SK-N-SH (cell line): ENCODE measurements at regions not wholly inside any gene's neighbourhood (a gene's known extent, or its start where the extent isn't known, plus 50 kb on each side); places are given as distances from the start of the nearest gene placed in this dataset.

Experiments
- CTCF ChIA-PET: fragments of 300-600, 350-600 bp; formaldehyde crosslinking; extraction: SDS; loops from one replicate; lab custom pipeline; 2021; lab: Yijun Ruan, JAX
- POLR2A ChIA-PET: fragments of 350-600 bp; sonication (Branson Sonifier 250); formaldehyde crosslinking; extraction: SDS; loops from one replicate; lab custom pipeline; 2020; ENCODE audit warnings: antibody characterized with exemption, inconsistent platforms; lab: Yijun Ruan, JAX
- DNase-seq: peaks from one replicate; pipeline ENCODE4 v3.0.0; 2012
- H2AFZ ChIP-seq: fragments of 200-600 bp; sonication (generic); 2 replicates; pipeline ENCODE4 v1.8.1; 2016; ENCODE audit warnings: antibody characterized with exemption, mild to moderate bottlenecking, low read depth
- H3F3A ChIP-seq: fragments of 200-600 bp; sonication (generic); replicated peaks from 2 replicates; pipeline ENCODE3; 2016; ENCODE audit warnings: antibody characterized with exemption, mild to moderate bottlenecking; ENCODE audit not compliant: insufficient read depth
- H3K27ac ChIP-seq, 2 experiments: fragments of 200-500 bp in 1 of 2; fragments of 200-600 bp in 1 of 2; sonication (Bioruptor generic) in 1 of 2; sonication (generic), shearing (Covaris generic) in 1 of 2; 2 replicates each; pipeline versions ENCODE4 v1.5.1 to v1.6.1; 2014 to 2016; ENCODE audit warnings: low read depth in 2 of 2, inconsistent platforms in 1 of 2, low read length in 1 of 2, mild to moderate bottlenecking in 1 of 2, mixed read lengths in 1 of 2
- H3K27me3 ChIP-seq: fragments of 200-600 bp; sonication (generic), shearing (Covaris generic); 2 replicates; pipeline ENCODE4 v1.6.1; 2016; ENCODE audit warnings: mixed run types; ENCODE audit not compliant: insufficient read depth
- H3K36me3 ChIP-seq, 2 experiments: fragments of 200-500 bp in 1 of 2; fragments of 200-600 bp in 1 of 2; sonication (Bioruptor generic) in 1 of 2; sonication (generic) in 1 of 2; replicated peaks in 1 of 2; 2 replicates each; pipeline versions ENCODE3 to v1.5.1; 2014 to 2016; ENCODE audit warnings: low read length in 1 of 2, mild to moderate bottlenecking in 1 of 2; ENCODE audit not compliant: insufficient read depth in 2 of 2, control insufficient read depth in 1 of 2
- H3K4me1 ChIP-seq, 2 experiments: fragments of 200-500 bp in 1 of 2; fragments of 200-600 bp in 1 of 2; sonication (Bioruptor generic) in 1 of 2; sonication (generic), shearing (Covaris generic) in 1 of 2; 2 replicates each; pipeline versions ENCODE4 v1.5.1 to v1.6.1; 2014 to 2016; ENCODE audit warnings: low read depth in 1 of 2, low read length in 1 of 2, mixed run types in 1 of 2; ENCODE audit not compliant: insufficient read depth in 2 of 2, control insufficient read depth in 1 of 2
- H3K4me2 ChIP-seq: fragments of 200-600 bp; sonication (generic), shearing (Covaris generic); 2 replicates; pipeline ENCODE4 v1.6.1; 2017; ENCODE audit warnings: mixed run types
- H3K4me3 ChIP-seq, 2 experiments: fragments of 200-500 bp in 1 of 2; fragments of 200-600 bp in 1 of 2; sonication (Bioruptor generic) in 1 of 2; sonication (generic), shearing (Covaris generic) in 1 of 2; 2 replicates each; pipeline versions ENCODE4 v1.5.1 to v1.8.1; 2014 to 2016; ENCODE audit warnings: low read depth in 2 of 2, inconsistent platforms in 1 of 2, low read length in 1 of 2, mild to moderate bottlenecking in 1 of 2, mixed read lengths in 1 of 2, moderate library complexity in 1 of 2
- H3K79me2 ChIP-seq: fragments of 200-600 bp; sonication (generic); 2 replicates; pipeline ENCODE4 v1.8.1; 2017; ENCODE audit warnings: mild to moderate bottlenecking; ENCODE audit not compliant: insufficient read depth
- H3K9ac ChIP-seq: fragments of 200-600 bp; sonication (generic); 2 replicates; pipeline ENCODE4 v1.6.1; 2017; ENCODE audit warnings: mixed run types
- H3K9me2 ChIP-seq: fragments of 200-600 bp; sonication (generic); 2 replicates; pipeline ENCODE4 v1.6.1; 2017; ENCODE audit warnings: mixed run types
- H3K9me3 ChIP-seq: fragments of 200-600 bp; sonication (generic); 2 replicates; pipeline ENCODE4 v1.6.1; 2017; ENCODE audit warnings: mixed run types, mild to moderate bottlenecking, moderate library complexity
- H4K20me1 ChIP-seq: fragments of 200-600 bp; sonication (generic); 2 replicates; pipeline ENCODE4 v1.6.1; 2017; ENCODE audit warnings: mild to moderate bottlenecking, mixed run types; ENCODE audit not compliant: insufficient read depth
- ELF1 ChIP-seq: IDR thresholded peaks from 2 replicates; pipeline ENCODE4 v1.4.0; 2012
- EZH2phosphoT487 ChIP-seq: fragments of 200-600 bp; sonication (generic); IDR thresholded peaks from 2 replicates; pipeline ENCODE4 v1.6.1; 2017; ENCODE audit warnings: low read depth, mixed run types, mild to moderate bottlenecking, antibody characterized with exemption, moderate library complexity, borderline replicate concordance
- FOXJ3 ChIP-seq: sonication (generic); formaldehyde crosslinking; IDR thresholded peaks from 2 replicates; pipeline ENCODE4 v1.5.1; 2020; ENCODE audit warnings: mild to moderate bottlenecking, missing genetic modification reagents
- FOXM1 ChIP-seq: IDR thresholded peaks from 2 replicates; pipeline ENCODE4 v1.4.0; 2012; ENCODE audit warnings: low read depth, mild to moderate bottlenecking
- JUND ChIP-seq: IDR thresholded peaks from 2 replicates; pipeline ENCODE4 v1.4.0; 2012
- MEF2A ChIP-seq: IDR thresholded peaks from 2 replicates; pipeline ENCODE4 v1.4.0; 2012; ENCODE audit warnings: low read depth, borderline replicate concordance
- POLR2AphosphoS5 ChIP-seq: IDR thresholded peaks from 2 replicates; pipeline ENCODE4 v1.6.1; 2012; ENCODE audit warnings: low read depth, low read length
- RFX5 ChIP-seq: IDR thresholded peaks from 2 replicates; pipeline ENCODE4 v1.6.1; 2012; ENCODE audit warnings: mild to moderate bottlenecking, improper control_type of control experiment, low read length
- RXRA ChIP-seq: IDR thresholded peaks from 2 replicates; pipeline ENCODE4 v1.4.0; 2012; ENCODE audit warnings: low read depth, mild to moderate bottlenecking, borderline replicate concordance
- SIN3A ChIP-seq: IDR thresholded peaks from 2 replicates; pipeline ENCODE4 v1.6.1; 2012; ENCODE audit warnings: low read depth, mild to moderate bottlenecking, low read length, moderate library complexity, borderline replicate concordance
- YY1 ChIP-seq: IDR thresholded peaks from 2 replicates; pipeline ENCODE4 v1.4.0; 2012; ENCODE audit warnings: low read depth, mild to moderate bottlenecking
- WGBS: methylation state at CpG from one replicate; pipeline ENCODE4 v1.1.6; 2017; ENCODE audit warnings: low lambda C conversion rate; 5-methylcytosine and 5-hydroxymethylcytosine counted together
- TF ChIP-seq, protein P1 (sequence below): fragments of 200-600 bp; sonication (generic); IDR thresholded peaks from 2 replicates; pipeline ENCODE4 v1.6.1; 2017; ENCODE audit warnings: antibody characterized with exemption, mild to moderate bottlenecking, moderate library complexity
- TF ChIP-seq, protein P2 (sequence below): IDR thresholded peaks from 2 replicates; pipeline ENCODE4 v1.4.0; 2012; ENCODE audit warnings: low read depth, borderline replicate concordance
- TF ChIP-seq, protein P3 (sequence below): IDR thresholded peaks from 2 replicates; pipeline ENCODE4 v1.4.0; 2012; ENCODE audit warnings: low read depth, borderline replicate concordance

DNA sequence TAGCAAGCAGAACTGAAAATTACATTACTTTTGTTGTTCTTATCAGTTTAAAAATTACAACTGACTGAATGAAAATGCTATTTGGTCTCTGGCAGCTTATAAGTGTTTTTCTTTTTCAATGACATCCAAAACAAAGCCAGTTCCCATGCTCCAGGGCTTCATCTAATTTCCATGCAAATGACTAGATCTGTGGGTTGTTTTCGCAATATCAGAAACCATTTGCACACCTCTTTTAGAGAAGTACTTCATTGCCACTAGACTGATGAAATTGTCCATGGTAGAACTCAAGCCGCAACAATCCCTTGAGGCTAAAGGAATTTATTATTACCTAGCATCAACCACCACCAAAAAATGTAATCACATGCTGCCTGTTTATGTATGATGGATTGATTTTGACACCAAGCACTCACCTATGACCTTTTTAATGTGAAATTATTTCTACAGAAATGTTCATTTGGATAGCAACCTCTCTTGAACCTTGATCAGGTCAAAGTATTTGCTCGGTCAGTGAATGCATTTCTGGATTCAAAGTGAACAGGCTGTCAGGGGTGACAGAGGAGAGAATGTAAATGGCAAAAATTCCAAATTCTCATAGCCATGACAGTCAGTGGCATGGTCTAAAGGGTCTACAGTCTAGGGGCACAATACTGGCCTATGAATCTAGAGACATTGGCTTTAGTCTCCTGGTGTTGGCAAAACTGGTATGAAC lies 769.3 kb downstream of the SORCS1 start:
- Histone ChIP-seq H3K79me2 (no peaks in the 10 kb centered on the region), H3K9me2 (no peaks in the 10 kb centered on the region), H3K4me1 (peaks cover 0 to 3% of the 10 kb centered on the region in 2 experiments; a peak in 2 of 4 replicates), H4K20me1 (no peaks in the 10 kb centered on the region), H3K27me3 (no peaks in the 10 kb centered on the region), H3K36me3 (no peaks in the 10 kb centered on the region), H2AFZ (no peak overlapping the region), H3K9ac (no peak overlapping the region), H3F3A (no peaks in the 10 kb centered on the region), H3K9me3 (no peaks in the 10 kb centered on the region), H3K4me2 (no peak overlapping the region), H3K27ac (no peak overlapping the region), H3K4me3 (no peak overlapping the region)
- TF ChIP-seq SIN3A (no peak), FOXJ3 (CRISPR knock-in tag) (no peak), JUND (no peak), FOXM1 (no peak), POLR2AphosphoS5 (no peak), MEF2A (no peak)
- TF ChIP-seq, protein P1, sequence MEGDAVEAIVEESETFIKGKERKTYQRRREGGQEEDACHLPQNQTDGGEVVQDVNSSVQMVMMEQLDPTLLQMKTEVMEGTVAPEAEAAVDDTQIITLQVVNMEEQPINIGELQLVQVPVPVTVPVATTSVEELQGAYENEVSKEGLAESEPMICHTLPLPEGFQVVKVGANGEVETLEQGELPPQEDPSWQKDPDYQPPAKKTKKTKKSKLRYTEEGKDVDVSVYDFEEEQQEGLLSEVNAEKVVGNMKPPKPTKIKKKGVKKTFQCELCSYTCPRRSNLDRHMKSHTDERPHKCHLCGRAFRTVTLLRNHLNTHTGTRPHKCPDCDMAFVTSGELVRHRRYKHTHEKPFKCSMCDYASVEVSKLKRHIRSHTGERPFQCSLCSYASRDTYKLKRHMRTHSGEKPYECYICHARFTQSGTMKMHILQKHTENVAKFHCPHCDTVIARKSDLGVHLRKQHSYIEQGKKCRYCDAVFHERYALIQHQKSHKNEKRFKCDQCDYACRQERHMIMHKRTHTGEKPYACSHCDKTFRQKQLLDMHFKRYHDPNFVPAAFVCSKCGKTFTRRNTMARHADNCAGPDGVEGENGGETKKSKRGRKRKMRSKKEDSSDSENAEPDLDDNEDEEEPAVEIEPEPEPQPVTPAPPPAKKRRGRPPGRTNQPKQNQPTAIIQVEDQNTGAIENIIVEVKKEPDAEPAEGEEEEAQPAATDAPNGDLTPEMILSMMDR, result no peak
- TF ChIP-seq, protein P2, sequence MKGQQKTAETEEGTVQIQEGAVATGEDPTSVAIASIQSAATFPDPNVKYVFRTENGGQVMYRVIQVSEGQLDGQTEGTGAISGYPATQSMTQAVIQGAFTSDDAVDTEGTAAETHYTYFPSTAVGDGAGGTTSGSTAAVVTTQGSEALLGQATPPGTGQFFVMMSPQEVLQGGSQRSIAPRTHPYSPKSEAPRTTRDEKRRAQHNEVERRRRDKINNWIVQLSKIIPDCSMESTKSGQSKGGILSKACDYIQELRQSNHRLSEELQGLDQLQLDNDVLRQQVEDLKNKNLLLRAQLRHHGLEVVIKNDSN, result no peak
- WGBS, result 32% methylated on average over 3 of the region's 3 CpGs
- ChIA-PET POLR2A (no interaction called here), CTCF (interaction anchor here (0.5 kb wide), 1 partner anchor 221 kb away, joined by 3 read pairs; no protein-coding TSS in a partner anchor)
- no peak for DNase-seq

DNA sequence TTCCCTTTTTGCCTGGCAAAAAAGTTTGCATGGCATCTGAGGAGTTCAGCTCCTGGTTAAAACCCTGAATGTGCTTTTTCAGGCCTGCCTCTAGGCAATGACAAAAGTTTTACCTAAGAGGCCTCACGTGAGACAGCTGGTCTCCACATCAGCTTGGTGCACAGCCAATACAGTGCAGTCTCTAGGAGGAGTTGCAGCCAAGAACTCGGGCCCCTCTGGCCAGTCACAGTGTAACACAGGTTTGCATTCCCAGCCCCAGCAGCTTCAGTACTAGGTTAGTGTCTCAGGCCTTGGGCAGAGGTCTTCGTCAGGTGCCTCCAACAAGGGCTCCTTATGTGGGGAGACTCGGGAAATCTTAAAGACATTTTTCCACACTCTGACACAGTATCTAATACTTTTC lies 771.7 kb downstream of the SORCS1 start:
- Histone ChIP-seq H3K27ac (no peak overlapping the region), H3K9me2 (no peaks in the 10 kb centered on the region), H3F3A (no peaks in the 10 kb centered on the region), H2AFZ (no peak overlapping the region), H4K20me1 (no peaks in the 10 kb centered on the region), H3K27me3 (no peaks in the 10 kb centered on the region), H3K36me3 (no peaks in the 10 kb centered on the region), H3K4me2 (no peak overlapping the region), H3K79me2 (no peaks in the 10 kb centered on the region), H3K4me3 (no peak overlapping the region), H3K4me1 (peaks cover 0 to 3% of the 10 kb centered on the region in 2 experiments; a peak in 2 of 4 replicates), H3K9ac (no peak overlapping the region), H3K9me3 (no peaks in the 10 kb centered on the region)
- WGBS, result 33% methylated on average over 4 of the region's 4 CpGs
- TF ChIP-seq RXRA (no peak), ELF1 (no peak), FOXM1 (no peak), JUND (no peak), SIN3A (no peak), POLR2AphosphoS5 (no peak), RFX5 (no peak), EZH2phosphoT487 (no peak), YY1 (no peak)
- TF ChIP-seq, protein P1, result no peak
- TF ChIP-seq, protein P2, result no peak
- TF ChIP-seq, protein P3, sequence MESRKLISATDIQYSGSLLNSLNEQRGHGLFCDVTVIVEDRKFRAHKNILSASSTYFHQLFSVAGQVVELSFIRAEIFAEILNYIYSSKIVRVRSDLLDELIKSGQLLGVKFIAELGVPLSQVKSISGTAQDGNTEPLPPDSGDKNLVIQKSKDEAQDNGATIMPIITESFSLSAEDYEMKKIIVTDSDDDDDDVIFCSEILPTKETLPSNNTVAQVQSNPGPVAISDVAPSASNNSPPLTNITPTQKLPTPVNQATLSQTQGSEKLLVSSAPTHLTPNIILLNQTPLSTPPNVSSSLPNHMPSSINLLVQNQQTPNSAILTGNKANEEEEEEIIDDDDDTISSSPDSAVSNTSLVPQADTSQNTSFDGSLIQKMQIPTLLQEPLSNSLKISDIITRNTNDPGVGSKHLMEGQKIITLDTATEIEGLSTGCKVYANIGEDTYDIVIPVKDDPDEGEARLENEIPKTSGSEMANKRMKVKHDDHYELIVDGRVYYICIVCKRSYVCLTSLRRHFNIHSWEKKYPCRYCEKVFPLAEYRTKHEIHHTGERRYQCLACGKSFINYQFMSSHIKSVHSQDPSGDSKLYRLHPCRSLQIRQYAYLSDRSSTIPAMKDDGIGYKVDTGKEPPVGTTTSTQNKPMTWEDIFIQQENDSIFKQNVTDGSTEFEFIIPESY, result no peak
- ChIA-PET POLR2A (no interaction called here), CTCF (interaction anchor here (1.8 kb wide), 1 partner anchor 12 kb away, joined by 5 read pairs; no protein-coding TSS in a partner anchor)
- no peak for DNase-seq
